Endothelial cell of umbilical vein (primary cell): ENCODE measurements at regions not wholly inside any gene's neighbourhood (a gene's known extent, or its start where the extent isn't known, plus 50 kb on each side); places are given as distances from the start of the nearest gene placed in this dataset.

Experiments
- BruUV-seq: library from RNA; stranded (reverse); fragments of 400-500 nt; replicated peaks from 2 replicates; lab custom pipeline; 2021; lab: Mats Ljungman, UMichigan
- CTCF ChIA-PET: fragments of 300-600, 350-600 bp; sonication (Branson Sonifier 250); formaldehyde crosslinking; loops from one replicate; lab custom pipeline; 2021; ENCODE audit warnings: antibody characterized with exemption, inconsistent platforms; lab: Charles Lee
- POLR2A ChIA-PET: fragments of 300-600, 350-600 bp; sonication (Branson Sonifier 250); formaldehyde crosslinking; loops from one replicate; lab custom pipeline; 2021; ENCODE audit warnings: antibody characterized with exemption, inconsistent platforms; lab: Charles Lee
- DNase-seq: peaks from one replicate; pipeline ENCODE4 v3.0.0-alpha.2; 2011; ENCODE audit warnings: low read depth, low spot score
- FAIRE-seq: peaks from 2 replicates; lab custom pipeline; 2011; peaks lifted over from hg19 to GRCh38; lab: Jason Lieb, UNC
- H2AFZ ChIP-seq: 2 replicates; pipeline ENCODE4 v1.6.0; 2012; ENCODE audit warnings: low read depth, low read length, control low read depth, inconsistent platforms
- H3K27ac ChIP-seq: 2 replicates; pipeline ENCODE4 v1.5.1; 2011; ENCODE audit warnings: low read depth, mild to moderate bottlenecking, control low read depth, low read length, moderate library complexity; ENCODE audit not compliant: insufficient read depth
- H3K27me3 ChIP-seq, 2 experiments: 2 replicates each; pipeline versions ENCODE4 v1.6.0 to v1.6.1; 2011; ENCODE audit warnings: low read length in 2 of 2, mixed read lengths in 1 of 2; ENCODE audit not compliant: control insufficient read depth in 2 of 2, insufficient read depth in 2 of 2
- H3K36me3 ChIP-seq, 2 experiments: 2 replicates in 1 of 2; 3 replicates in 1 of 2; pipeline ENCODE4 v1.5.1; 2011; ENCODE audit warnings: low read length in 2 of 2, mild to moderate bottlenecking in 1 of 2, moderate library complexity in 1 of 2; ENCODE audit not compliant: control insufficient read depth in 2 of 2, insufficient read depth in 2 of 2; ENCODE audit errors: extremely low read depth in 1 of 2
- H3K4me1 ChIP-seq: 3 replicates; pipeline ENCODE4 v1.5.1; 2011; ENCODE audit warnings: mild to moderate bottlenecking, low read length; ENCODE audit not compliant: control insufficient read depth, insufficient read depth; ENCODE audit errors: extremely low read depth
- H3K4me2 ChIP-seq: 2 replicates; pipeline ENCODE4 v1.6.1; 2011; ENCODE audit warnings: low read length, control low read depth, mixed read lengths; ENCODE audit not compliant: insufficient read depth
- H3K4me3 ChIP-seq, 3 experiments: fragments of 200-600 bp in 1 of 3; sonication (generic), shearing (Covaris generic) in 1 of 3; replicated peaks in 1 of 3; 2 replicates each; pipeline ENCODE4 v1.5.1; 2011 to 2016; ENCODE audit warnings: control low read depth in 3 of 3, low read length in 3 of 3, mild to moderate bottlenecking in 2 of 3, inconsistent platforms in 1 of 3, low read depth in 1 of 3, moderate library complexity in 1 of 3; ENCODE audit not compliant: insufficient read depth in 1 of 3
- H3K79me2 ChIP-seq: 2 replicates; pipeline ENCODE4 v1.6.0; 2012; ENCODE audit warnings: low read length, inconsistent platforms; ENCODE audit not compliant: control insufficient read depth, insufficient read depth
- H3K9ac ChIP-seq: replicated peaks from 2 replicates; pipeline ENCODE3; 2011; ENCODE audit warnings: low read length, control low read depth; ENCODE audit not compliant: insufficient read depth; ENCODE audit errors: extremely low read depth
- H3K9me1 ChIP-seq: replicated peaks from 3 replicates; pipeline ENCODE4 v1.6.0; 2011; ENCODE audit warnings: mild to moderate bottlenecking, low read length; ENCODE audit not compliant: control insufficient read depth, insufficient read depth; ENCODE audit errors: extremely low read depth
- H3K9me3 ChIP-seq: replicated peaks from 2 replicates; pipeline ENCODE4 v1.5.1; 2012; ENCODE audit warnings: low read length, inconsistent platforms; ENCODE audit not compliant: control insufficient read depth, insufficient read depth
- H4K20me1 ChIP-seq: replicated peaks from 2 replicates; pipeline ENCODE3; 2011; ENCODE audit warnings: mild to moderate bottlenecking, low read length; ENCODE audit not compliant: control insufficient read depth, insufficient read depth; ENCODE audit errors: extremely low read depth
- CTCF ChIP-seq, 2 donors: IDR thresholded peaks; 1 replicate in 1 of 2; 2 replicates in 1 of 2; pipeline ENCODE4 v1.5.1; 2011; ENCODE audit warnings: low read length in 2 of 2, mild to moderate bottlenecking in 2 of 2, moderate library complexity in 2 of 2, control low read depth in 1 of 2, inconsistent platforms in 1 of 2, low read depth in 1 of 2; ENCODE audit not compliant: insufficient read depth in 1 of 2; ENCODE audit errors: extremely low read depth in 1 of 2
- EZH2 ChIP-seq: IDR thresholded peaks from 2 replicates; pipeline ENCODE4 v1.6.1; 2012; ENCODE audit warnings: borderline replicate concordance, low read depth, mild to moderate bottlenecking, moderate library complexity, low read length, inconsistent platforms; ENCODE audit not compliant: severe bottlenecking
- FOS ChIP-seq: IDR thresholded peaks from 2 replicates; pipeline ENCODE4 v1.6.1; 2011; ENCODE audit warnings: mild to moderate bottlenecking, low read length, moderate library complexity, borderline replicate concordance; ENCODE audit not compliant: insufficient read depth
- GATA2 ChIP-seq: IDR thresholded peaks from 2 replicates; pipeline ENCODE4 v1.7.0; 2011; ENCODE audit warnings: low read depth, mild to moderate bottlenecking, moderate library complexity, mixed read lengths, low read length; ENCODE audit not compliant: insufficient read length, insufficient read depth
- JUN ChIP-seq: IDR thresholded peaks from 2 replicates; pipeline ENCODE4 v1.6.1; 2011; ENCODE audit warnings: borderline replicate concordance, low read depth; ENCODE audit not compliant: insufficient read length, insufficient read depth
- MYC ChIP-seq: IDR thresholded peaks from one replicate; pipeline ENCODE4 v1.6.1; 2011; ENCODE audit warnings: mild to moderate bottlenecking, low read depth, low read length
- POLR2A ChIP-seq: IDR thresholded peaks from 2 replicates; pipeline ENCODE4 v1.6.1; 2012; ENCODE audit warnings: low read depth, mild to moderate bottlenecking, control low read depth, low read length
- POLR2AphosphoS5 ChIP-seq: IDR thresholded peaks from 2 replicates; pipeline ENCODE4 v1.6.1; 2012; ENCODE audit warnings: low read depth, mild to moderate bottlenecking, control low read depth, low read length, moderate library complexity; ENCODE audit not compliant: insufficient read depth
- dilution Hi-C: fragments of 300-500 bp; cut with MboI; formaldehyde crosslinking; loops from one replicate; pipeline ENCODE4 v1.15.0; 2019; ENCODE audit warnings: low sequenced_read_pairs; ENCODE audit not compliant: extremely low pct_ligation_motif_present
- intact Hi-C: fragments of 100-400 bp; cut with micrococcal nuclease; formaldehyde crosslinking; loops from one replicate; pipeline ENCODE4 v1.10.0; 2022
- TF ChIP-seq, protein P1 (sequence below): IDR thresholded peaks from 2 replicates; pipeline ENCODE4 v1.6.1; 2011; ENCODE audit not compliant: insufficient read depth, insufficient read length

DNA sequence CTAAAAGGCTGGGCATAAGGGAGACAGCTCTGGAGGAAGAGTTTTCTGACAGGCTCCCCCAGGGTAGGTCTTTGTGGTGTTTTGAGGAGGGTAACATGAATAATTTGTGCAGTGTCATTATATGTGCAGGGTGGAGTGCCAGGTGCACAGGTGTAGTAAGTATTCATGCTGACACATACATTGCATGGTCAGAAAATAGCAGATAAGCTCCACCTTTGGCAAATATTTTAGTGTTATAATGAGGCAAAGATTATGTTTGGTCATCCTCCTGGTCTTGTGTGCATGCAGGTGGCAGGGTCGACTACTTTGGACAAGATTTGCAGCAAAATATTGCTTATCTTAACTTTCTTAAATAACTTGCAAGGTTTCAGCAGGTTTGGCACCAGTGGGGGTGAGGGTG is 910.4 kb upstream of the PCDH10 start:
- Histone ChIP-seq H3K4me2 (no peak overlapping the region), H4K20me1 (no peaks in the 10 kb centered on the region), H3K9me3 (no peaks in the 10 kb centered on the region), H3K4me3 (no peak overlapping the region), H3K27ac (no peak overlapping the region), H2AFZ (no peak overlapping the region), H3K36me3 (no peaks in the 10 kb centered on the region), H3K27me3 (no peaks in the 10 kb centered on the region), H3K4me1 (peaks cover 3% of the 10 kb centered on the region), H3K9ac (no peak overlapping the region), H3K79me2 (no peaks in the 10 kb centered on the region), H3K9me1 (no peaks in the 10 kb centered on the region)
- TF ChIP-seq POLR2AphosphoS5 (no peak), CTCF (IDR thresholded peaks at IDR 0.05; ENCODE audit: extremely low read depth in 1 of 2, insufficient read depth in 1 of 2, low read depth in 1 of 2, low read length in 2 of 2) (no peak), POLR2A (no peak), JUN (no peak), EZH2 (no peak), MYC (no peak), GATA2 (no peak), FOS (no peak)
- TF ChIP-seq, protein P1, sequence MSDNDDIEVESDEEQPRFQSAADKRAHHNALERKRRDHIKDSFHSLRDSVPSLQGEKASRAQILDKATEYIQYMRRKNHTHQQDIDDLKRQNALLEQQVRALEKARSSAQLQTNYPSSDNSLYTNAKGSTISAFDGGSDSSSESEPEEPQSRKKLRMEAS = no peak
- intact Hi-C loops = no loop called here
- dilution Hi-C loops = no loop called here
- ChIA-PET CTCF (no interaction called here), POLR2A (no interaction called here)
- DNase-seq (no peak), FAIRE-seq (no peak)
- no TSS peak for BruUV-seq
